DMS 273 (cell line): ENCODE measurements at regions not wholly inside any gene's neighbourhood (a gene's known extent, or its start where the extent isn't known, plus 50 kb on each side); places are given as distances from the start of the nearest gene placed in this dataset.

Source experiments
- DNase-seq: peaks from one replicate; lab custom pipeline; 2025; ENCODE audit not compliant: unreplicated experiment; lab: John Stamatoyannopoulos, UW

DNA sequence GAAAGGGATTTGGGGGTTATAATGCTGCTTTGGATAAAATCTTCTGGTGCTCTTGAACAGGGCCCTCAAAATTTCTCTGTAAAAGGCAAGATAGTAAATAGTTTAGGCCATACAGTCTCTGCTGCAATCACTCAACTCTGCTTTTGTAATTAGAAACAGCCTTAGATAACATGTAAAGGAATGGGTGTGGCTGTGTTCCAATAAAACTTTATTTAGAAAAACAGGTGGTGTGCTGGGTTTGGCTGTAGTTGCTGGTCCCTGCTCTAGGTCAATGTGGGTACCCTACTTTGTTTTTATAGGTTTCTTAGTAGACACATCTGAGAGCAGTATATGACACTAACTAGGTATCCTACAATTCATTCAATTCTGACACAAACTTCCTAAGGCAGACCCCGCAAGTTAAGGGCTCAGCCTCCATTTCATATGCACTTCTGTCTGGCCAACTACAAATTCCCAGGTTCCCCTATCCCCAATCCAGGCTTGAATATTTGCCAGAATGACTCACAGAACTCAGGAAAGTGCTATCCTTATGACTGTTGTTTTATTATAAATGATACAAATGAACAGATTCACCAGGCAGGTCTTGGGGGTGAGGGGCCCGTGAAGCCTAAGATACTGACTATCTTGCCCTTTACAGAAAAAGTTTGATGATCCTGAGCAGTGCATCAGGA is 349.9 kb downstream of the RPS24 start:
- no peak for DNase-seq

- no peak for DNase-seq
These were observed 350.4 kb downstream of the RPS24 start for GRCh38 chr10:78384049-78384431.

- DNase-seq: no peak
These were observed 351.9 kb downstream of the RPS24 start for GRCh38 chr10:78385599-78385998.

DNA sequence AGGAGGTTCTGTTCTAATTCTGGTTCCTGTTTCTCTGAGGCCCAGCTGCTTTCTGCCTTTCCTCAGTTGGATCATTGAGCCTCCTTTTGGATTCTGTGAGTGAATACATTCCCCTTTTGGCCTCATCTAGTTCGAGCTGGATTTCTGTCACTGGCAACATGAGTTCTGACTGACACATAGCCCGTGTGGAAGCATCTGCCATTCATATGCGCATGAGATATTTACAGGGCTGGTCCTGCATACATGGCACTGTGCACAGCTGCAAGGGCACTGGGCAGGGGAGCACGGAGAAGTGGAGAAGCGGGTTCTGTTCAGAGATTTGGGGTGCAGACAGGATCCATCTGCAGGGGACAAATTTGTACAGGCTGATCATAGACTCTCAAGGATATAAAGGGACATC is 352.8 kb downstream of the RPS24 start:
- DNase-seq: no peak

- DNase-seq: no peak
These were observed 354.8 kb downstream of the RPS24 start for GRCh38 chr10:78388331-78389050.

GRCh38 chr10:78389419-78389818 is 355.8 kb downstream of the RPS24 start:
- DNase-seq: no peak

DNA sequence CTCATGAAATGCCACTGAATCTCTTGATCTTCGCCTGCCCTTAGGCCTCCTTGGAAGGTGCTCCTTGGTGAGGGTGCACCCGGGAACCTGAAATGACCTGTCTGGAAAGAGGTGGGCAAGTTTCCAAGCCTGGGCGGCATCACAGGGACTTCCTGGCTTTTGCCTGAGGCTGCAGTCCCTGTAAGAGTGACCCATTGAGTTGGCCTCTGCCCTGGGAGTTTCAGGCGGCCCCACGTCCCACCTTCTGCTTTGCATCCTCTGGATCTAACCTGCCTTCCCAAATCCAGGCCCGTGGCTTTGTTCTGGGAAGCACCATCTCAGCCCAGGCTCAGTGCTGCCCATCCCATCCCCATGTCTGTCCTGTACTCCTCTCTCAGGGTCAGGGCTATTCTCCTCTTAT is 356.4 kb downstream of the RPS24 start:
- DNase-seq: no peak

DNA sequence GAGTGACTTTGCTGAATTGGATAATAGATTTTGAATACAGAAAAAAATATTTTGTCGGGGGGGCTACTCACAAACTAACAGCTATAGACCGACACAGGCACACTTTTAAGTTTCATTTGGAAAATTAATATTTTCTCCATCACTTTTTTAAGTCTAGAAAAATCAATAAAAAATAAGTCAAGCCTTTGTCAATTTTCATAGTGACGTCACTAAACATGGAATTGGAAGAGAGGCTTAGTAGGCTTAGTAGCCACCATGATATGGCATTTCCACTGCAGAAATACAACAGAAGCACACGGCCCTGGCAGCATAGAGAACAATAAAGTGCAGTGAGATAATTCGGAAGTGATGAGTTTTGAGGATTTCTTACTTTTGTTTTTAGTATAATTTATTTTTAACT is 357.2 kb downstream of the RPS24 start:
- no peak for DNase-seq

GRCh38 chr10:78391585-78391984 is 357.9 kb downstream of the RPS24 start:
- DNase-seq: no peak

GRCh38 chr10:78392197-78392596 is 358.5 kb downstream of the RPS24 start:
- DNase-seq: no peak

- DNase-seq: no peak
These were observed 359.4 kb downstream of the RPS24 start for GRCh38 chr10:78393094-78393493.

DNA sequence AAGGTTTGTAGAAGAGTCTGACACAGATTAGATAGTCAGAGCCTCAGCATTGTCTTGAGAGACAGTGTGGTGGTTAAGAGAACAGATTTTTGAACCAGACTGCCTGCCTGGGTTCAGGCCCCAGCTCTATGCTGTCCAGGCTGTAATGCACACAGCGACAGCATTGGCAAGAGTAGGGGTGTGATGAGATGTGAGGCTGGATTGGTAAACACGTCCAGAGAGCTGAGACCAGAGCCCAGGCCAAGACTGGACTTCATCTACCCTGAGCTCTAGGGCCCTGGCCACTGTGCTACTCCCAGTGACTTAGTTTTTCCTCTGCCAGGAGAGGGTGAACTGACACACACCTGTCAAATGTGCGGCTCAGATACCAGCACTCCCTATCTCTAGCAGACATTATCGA is 360.4 kb downstream of the RPS24 start:
- DNase-seq: no peak

GRCh38 chr10:78395162-78395561 is 361.5 kb downstream of the RPS24 start:
- DNase-seq: no peak

- DNase-seq: no peak
These were observed 363.1 kb downstream of the RPS24 start for GRCh38 chr10:78396754-78397153.

DNA sequence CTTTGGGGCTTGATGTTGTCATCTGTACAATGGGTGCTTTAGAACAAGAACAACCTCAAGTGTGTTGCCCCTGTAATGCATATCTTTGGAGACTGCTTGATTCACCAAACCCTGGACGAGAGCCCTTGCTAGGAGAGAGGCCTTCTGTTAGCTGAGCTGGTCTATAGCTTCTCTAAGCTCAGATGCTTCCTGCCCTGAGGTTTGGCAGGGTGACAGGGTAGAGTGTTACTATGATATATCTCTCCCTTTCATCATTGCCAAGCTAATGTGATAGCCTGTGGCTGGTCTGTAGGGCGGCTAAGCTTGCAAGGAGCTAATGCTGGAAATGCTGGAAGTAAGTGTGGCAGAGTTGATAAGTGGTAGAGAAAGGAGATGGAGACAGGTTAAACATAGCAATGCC is 364.1 kb downstream of the RPS24 start:
- DNase-seq: no peak

DNA sequence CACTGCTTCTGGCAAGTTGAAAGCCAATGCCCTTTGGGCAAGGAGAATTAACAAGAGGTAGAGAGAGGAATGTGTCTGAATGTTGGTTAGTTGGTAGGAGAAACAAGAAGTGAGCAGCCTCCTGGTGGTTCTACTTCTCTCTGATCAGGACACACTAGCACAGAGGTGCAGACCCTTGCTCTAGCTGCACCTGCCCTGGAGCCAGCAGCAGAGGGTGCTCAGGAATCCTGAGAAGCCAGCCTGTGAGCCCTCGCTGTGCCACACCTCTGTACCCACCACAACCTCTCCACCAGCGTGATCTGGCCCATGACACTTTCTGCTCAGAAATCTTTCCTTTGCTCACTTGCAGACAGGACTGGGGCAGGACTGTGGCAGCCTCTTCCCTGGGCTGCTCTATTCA is 364.7 kb downstream of the RPS24 start:
- no peak for DNase-seq

- no peak for DNase-seq
These were observed 368.1 kb downstream of the RPS24 start for GRCh38 chr10:78401624-78402367.

DNA sequence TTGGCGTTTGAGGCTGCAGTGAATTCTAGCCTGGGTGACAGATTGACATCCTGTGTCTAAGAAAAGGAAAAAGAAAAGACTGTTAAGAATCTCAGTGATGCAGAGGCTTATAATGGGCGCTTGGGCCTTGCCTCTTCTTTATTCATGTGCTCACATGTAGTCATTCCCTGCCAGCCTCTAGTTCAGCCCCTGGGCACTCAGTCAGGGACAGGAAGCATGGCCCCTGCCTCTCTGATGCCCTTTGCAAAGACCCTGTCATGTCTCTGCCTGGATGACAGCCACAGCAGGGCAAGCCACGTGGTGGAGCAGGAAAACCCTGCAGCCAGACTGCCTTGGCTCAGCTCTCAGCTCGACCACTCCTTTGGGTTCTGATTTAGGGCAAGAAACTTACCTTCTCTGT is 368.9 kb downstream of the RPS24 start:
- no peak for DNase-seq

- DNase-seq: no peak
These were observed 370.1 kb downstream of the RPS24 start for GRCh38 chr10:78403781-78404180.

GRCh38 chr10:78404296-78404695 is 370.6 kb downstream of the RPS24 start:
- no peak for DNase-seq

GRCh38 chr10:78405231-78405630 is 371.6 kb downstream of the RPS24 start:
- no peak for DNase-seq

DNA sequence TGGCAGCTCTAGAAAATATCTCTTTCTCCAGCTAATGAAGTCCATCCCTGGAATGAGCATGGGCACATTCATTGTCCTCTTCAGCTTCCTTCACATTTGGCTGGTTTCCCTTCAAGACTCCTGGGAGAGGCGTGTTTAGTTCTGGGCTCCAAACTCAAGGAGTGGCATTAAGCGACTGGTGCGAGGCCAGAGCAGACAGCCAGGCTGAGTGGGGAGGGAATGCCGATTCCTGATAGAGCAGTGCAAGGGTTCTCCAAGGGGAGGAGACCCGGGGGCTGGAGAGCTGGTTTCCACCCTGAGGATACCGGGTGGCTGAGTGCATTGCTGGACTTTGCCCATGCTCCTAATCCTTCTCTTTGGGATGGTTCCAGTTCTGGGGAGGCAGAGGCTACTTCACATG is 372.1 kb downstream of the RPS24 start:
- DNase-seq: no peak
